GM12878 (cell line): ENCODE measurements at regions not wholly inside any gene's neighbourhood (a gene's known extent, or its start where the extent isn't known, plus 50 kb on each side); places are given as distances from the start of the nearest gene placed in this dataset.

Experiments
- EGR1 ChIP-seq, 2 experiments: IDR thresholded peaks; 1 replicate in 1 of 2; 2 replicates in 1 of 2; pipeline ENCODE4 v1.6.1; 2011 to 2012; ENCODE audit warnings: low read depth in 2 of 2, low read length in 2 of 2, borderline replicate concordance in 1 of 2, mild to moderate bottlenecking in 1 of 2, moderate library complexity in 1 of 2
- EP300 ChIP-seq, 2 experiments: fragments of 150-350 bp in 1 of 2; IDR thresholded peaks; 2 replicates each; pipeline ENCODE4 v1.6.1; 2011 to 2012; ENCODE audit warnings: low read depth in 2 of 2, low read length in 2 of 2, borderline replicate concordance in 1 of 2, improper control_type of control experiment in 1 of 2, inconsistent platforms in 1 of 2; ENCODE audit not compliant: control insufficient read depth in 1 of 2
- GABPA ChIP-seq: IDR thresholded peaks from 2 replicates; pipeline ENCODE4 v1.6.1; 2014; ENCODE audit warnings: antibody characterized with exemption, low read depth, mild to moderate bottlenecking, inconsistent platforms
- IRF5 ChIP-seq: fragments of 450-650 bp; IDR thresholded peaks from 2 replicates; pipeline ENCODE4 v1.6.1; 2017; ENCODE audit warnings: borderline replicate concordance
- MXI1 ChIP-seq: fragments of 150-350 bp; IDR thresholded peaks from 2 replicates; pipeline ENCODE4 v1.6.1; 2011; ENCODE audit warnings: low read depth, mild to moderate bottlenecking, inconsistent platforms, low read length, improper control_type of control experiment
- TCF12 ChIP-seq: IDR thresholded peaks from 2 replicates; pipeline ENCODE4 v1.6.1; 2011; ENCODE audit warnings: low read depth, mild to moderate bottlenecking, low read length
- ZNF592 ChIP-seq: fragments of 450-650 bp; IDR thresholded peaks from 2 replicates; pipeline ENCODE4 v1.6.1; 2017; ENCODE audit warnings: mild to moderate bottlenecking, moderate library complexity
- TF ChIP-seq, protein P1 (sequence below), 3 experiments: IDR thresholded peaks in 2 of 3; conservative IDR thresholded peaks in 1 of 3; 2 replicates each; pipeline ENCODE4 v1.5.1; 2011; ENCODE audit warnings: low read depth in 3 of 3, low read length in 3 of 3, mild to moderate bottlenecking in 3 of 3, control low read depth in 2 of 3, moderate library complexity in 2 of 3, inconsistent platforms in 1 of 3, mixed read lengths in 1 of 3; ENCODE audit not compliant: control insufficient read depth in 2 of 3, insufficient read depth in 1 of 3; ENCODE audit errors: extremely low read depth in 1 of 3
- TF ChIP-seq, protein P2 (sequence below): fragments of 150-350 bp; IDR thresholded peaks from 2 replicates; pipeline ENCODE4 v1.6.1; 2016; ENCODE audit warnings: low read depth, low read length
- TF ChIP-seq, protein P3 (sequence below): fragments of 450-650 bp; IDR thresholded peaks from 2 replicates; pipeline ENCODE4 v1.6.1; 2017; ENCODE audit warnings: mild to moderate bottlenecking, moderate library complexity

- TF ChIP-seq, protein P1, sequence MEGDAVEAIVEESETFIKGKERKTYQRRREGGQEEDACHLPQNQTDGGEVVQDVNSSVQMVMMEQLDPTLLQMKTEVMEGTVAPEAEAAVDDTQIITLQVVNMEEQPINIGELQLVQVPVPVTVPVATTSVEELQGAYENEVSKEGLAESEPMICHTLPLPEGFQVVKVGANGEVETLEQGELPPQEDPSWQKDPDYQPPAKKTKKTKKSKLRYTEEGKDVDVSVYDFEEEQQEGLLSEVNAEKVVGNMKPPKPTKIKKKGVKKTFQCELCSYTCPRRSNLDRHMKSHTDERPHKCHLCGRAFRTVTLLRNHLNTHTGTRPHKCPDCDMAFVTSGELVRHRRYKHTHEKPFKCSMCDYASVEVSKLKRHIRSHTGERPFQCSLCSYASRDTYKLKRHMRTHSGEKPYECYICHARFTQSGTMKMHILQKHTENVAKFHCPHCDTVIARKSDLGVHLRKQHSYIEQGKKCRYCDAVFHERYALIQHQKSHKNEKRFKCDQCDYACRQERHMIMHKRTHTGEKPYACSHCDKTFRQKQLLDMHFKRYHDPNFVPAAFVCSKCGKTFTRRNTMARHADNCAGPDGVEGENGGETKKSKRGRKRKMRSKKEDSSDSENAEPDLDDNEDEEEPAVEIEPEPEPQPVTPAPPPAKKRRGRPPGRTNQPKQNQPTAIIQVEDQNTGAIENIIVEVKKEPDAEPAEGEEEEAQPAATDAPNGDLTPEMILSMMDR (IDR thresholded peaks at IDR 0.05 in 2 of 3, conservative IDR thresholded peaks at IDR 0.05 in 1 of 3; ENCODE audit: control insufficient read depth in 2 of 3, extremely low read depth in 1 of 3, insufficient read depth in 1 of 3, low read depth in 3 of 3, low read length in 3 of 3), result no peak
- TF ChIP-seq, protein P2, sequence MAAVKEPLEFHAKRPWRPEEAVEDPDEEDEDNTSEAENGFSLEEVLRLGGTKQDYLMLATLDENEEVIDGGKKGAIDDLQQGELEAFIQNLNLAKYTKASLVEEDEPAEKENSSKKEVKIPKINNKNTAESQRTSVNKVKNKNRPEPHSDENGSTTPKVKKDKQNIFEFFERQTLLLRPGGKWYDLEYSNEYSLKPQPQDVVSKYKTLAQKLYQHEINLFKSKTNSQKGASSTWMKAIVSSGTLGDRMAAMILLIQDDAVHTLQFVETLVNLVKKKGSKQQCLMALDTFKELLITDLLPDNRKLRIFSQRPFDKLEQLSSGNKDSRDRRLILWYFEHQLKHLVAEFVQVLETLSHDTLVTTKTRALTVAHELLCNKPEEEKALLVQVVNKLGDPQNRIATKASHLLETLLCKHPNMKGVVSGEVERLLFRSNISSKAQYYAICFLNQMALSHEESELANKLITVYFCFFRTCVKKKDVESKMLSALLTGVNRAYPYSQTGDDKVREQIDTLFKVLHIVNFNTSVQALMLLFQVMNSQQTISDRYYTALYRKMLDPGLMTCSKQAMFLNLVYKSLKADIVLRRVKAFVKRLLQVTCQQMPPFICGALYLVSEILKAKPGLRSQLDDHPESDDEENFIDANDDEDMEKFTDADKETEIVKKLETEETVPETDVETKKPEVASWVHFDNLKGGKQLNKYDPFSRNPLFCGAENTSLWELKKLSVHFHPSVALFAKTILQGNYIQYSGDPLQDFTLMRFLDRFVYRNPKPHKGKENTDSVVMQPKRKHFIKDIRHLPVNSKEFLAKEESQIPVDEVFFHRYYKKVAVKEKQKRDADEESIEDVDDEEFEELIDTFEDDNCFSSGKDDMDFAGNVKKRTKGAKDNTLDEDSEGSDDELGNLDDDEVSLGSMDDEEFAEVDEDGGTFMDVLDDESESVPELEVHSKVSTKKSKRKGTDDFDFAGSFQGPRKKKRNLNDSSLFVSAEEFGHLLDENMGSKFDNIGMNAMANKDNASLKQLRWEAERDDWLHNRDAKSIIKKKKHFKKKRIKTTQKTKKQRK, result no peak
- no peak for TF ChIP-seq MXI1
- no peak for TF ChIP-seq IRF5
- TF ChIP-seq GABPA, result no peak
- TF ChIP-seq EGR1 (IDR thresholded peaks at IDR 0.05; ENCODE audit: borderline replicate concordance in 1 of 2, low read depth in 2 of 2, low read length in 2 of 2), result no peak
- no peak for TF ChIP-seq ZNF592
- TF ChIP-seq, protein P3, sequence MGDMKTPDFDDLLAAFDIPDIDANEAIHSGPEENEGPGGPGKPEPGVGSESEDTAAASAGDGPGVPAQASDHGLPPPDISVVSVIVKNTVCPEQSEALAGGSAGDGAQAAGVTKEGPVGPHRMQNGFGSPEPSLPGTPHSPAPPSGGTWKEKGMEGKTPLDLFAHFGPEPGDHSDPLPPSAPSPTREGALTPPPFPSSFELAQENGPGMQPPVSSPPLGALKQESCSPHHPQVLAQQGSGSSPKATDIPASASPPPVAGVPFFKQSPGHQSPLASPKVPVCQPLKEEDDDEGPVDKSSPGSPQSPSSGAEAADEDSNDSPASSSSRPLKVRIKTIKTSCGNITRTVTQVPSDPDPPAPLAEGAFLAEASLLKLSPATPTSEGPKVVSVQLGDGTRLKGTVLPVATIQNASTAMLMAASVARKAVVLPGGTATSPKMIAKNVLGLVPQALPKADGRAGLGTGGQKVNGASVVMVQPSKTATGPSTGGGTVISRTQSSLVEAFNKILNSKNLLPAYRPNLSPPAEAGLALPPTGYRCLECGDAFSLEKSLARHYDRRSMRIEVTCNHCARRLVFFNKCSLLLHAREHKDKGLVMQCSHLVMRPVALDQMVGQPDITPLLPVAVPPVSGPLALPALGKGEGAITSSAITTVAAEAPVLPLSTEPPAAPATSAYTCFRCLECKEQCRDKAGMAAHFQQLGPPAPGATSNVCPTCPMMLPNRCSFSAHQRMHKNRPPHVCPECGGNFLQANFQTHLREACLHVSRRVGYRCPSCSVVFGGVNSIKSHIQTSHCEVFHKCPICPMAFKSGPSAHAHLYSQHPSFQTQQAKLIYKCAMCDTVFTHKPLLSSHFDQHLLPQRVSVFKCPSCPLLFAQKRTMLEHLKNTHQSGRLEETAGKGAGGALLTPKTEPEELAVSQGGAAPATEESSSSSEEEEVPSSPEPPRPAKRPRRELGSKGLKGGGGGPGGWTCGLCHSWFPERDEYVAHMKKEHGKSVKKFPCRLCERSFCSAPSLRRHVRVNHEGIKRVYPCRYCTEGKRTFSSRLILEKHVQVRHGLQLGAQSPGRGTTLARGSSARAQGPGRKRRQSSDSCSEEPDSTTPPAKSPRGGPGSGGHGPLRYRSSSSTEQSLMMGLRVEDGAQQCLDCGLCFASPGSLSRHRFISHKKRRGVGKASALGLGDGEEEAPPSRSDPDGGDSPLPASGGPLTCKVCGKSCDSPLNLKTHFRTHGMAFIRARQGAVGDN, result no peak
- no peak for TF ChIP-seq TCF12
- TF ChIP-seq EP300 (IDR thresholded peaks at IDR 0.05; ENCODE audit: borderline replicate concordance in 1 of 2, control insufficient read depth in 1 of 2, low read depth in 2 of 2, low read length in 2 of 2), result no peak
Observed at GRCh38 chr5:163385824-163386223, 51.6 kb upstream of the CCNG1 start.
